Epidermal melanocyte (primary cell): ENCODE measurements at regions not wholly inside any gene's neighbourhood (a gene's known extent, or its start where the extent isn't known, plus 50 kb on each side); places are given as distances from the start of the nearest gene placed in this dataset.

Source experiments
- DNase-seq: peaks from one replicate; pipeline ENCODE4 v3.0.0; 2011; ENCODE audit warnings: low spot score; ENCODE audit not compliant: insufficient read length

DNA sequence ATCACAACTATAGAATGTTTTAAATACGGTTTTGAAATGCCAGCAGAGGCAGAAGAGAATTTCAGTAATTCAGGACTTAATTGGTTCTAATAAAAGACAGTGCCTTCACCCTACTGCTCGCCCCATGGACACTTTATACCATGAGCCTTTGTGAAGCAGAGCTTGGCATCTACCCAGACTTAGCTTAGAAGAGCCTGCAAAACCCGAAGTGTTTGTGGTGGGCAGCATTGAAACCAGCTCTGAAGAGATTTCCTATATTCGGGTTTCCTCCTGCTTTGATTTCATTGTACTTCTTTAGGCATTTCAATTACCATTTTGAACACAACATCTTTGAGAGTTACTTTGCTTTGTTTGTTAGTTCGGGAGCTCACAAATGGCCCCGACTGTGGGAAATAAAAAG, 185.1 kb upstream of the MTNR1B start:
- no peak for DNase-seq

DNA sequence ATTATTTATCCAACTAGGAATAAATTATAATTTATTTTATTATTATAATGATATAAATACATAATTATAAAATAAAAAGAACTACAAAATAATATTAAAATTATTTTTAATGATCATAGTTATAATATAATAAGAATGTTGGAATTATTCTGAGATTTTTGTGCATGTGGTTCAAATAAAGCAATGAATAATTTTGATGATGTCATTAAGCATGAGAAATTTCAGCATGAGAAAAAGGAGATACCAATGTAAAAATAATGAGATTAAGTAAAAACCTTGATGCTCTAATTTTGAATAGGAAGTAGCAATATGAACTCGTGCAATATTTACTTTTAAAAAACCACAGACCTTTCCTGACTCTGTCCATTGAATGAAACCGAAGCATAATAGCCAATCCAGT, 181.8 kb upstream of the MTNR1B start:
- no peak for DNase-seq

DNA sequence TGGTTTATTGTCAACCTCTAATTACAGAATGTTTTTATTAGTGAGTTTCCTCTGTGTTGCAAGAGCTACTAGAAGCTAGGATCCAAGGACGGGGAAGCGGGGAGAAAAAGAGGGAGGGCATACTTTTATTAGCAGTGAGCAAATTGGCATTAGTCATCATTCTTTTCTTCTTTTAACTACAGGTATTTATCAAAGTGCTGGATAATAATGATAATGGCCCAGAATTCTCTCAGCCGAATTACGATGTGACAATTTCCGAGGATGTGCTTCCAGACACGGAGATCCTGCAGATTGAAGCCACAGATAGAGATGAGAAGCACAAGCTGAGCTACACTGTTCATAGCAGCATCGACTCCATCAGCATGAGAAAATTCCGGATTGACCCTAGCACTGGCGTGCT, 179.7 kb upstream of the MTNR1B start:
- DNase-seq, result no peak

DNA sequence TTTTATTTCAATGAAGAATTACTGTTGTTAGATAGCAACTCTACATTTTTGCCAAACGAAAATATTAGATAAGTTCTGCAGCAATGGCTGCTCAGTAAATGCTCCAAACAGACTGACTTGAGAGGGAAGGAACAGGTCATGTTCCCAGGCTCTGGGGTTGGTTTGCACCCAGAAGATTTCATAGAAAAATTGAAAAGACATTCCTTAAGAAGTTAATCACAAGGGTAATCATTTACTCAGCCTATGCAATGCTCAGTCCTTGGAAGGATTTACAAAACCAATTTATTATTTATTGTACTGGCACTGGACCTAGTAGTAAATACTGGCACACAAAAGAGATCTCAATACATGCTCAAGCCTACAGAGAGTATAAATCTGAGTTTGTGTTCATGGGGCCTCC, 179.1 kb upstream of the MTNR1B start:
- no peak for DNase-seq

DNA sequence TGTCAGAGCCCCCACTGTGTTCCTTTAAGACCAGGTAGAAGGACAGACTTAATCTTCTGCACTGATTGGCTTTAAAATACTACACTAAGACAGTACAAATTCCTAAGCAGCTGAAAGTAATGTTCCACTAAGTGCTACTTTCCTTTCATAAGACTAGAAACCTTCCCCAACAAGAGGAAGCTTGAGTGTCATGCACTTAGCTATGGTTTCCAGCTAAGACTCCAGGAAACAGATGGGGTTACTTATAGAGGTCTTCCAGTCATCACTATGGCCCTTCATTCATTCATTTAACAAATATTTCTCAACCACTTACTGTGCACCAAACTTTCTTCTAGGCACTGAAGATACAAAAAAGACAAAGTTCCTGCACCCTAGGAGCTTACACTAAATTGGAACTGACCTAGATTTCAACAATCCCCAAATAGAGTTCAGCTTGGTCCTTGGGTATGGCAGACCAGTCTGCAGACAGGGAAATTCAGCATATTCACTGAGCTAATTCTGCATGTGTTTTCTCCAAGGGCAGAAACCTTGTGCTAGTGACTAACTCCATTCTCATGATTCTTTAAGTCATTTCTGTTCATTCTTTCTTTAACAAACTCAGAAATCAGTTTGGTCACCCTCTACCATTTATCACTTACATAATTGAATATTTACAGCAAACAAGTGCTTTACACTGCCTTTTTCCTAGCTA, 178.4 kb upstream of the MTNR1B start:
- no peak for DNase-seq

DNA sequence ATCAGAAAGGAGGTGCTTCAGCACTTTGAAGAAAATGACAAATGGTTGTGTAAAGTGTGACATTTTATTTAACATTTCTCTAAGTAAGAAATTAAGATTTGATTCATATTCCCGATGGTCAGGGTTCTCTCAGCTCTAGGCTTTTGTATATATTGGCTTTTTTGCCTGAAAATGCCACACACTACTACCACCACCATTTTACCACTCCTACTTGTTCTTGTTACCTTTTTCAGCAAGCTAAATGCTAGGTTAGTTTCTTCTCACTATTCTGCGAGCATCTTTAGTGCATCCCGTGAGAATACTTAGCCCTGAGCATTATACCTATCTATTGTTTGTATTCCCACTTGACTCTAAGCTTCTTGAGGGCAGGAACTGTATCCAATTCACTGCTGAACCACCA, 177.6 kb upstream of the MTNR1B start:
- no peak for DNase-seq

DNA sequence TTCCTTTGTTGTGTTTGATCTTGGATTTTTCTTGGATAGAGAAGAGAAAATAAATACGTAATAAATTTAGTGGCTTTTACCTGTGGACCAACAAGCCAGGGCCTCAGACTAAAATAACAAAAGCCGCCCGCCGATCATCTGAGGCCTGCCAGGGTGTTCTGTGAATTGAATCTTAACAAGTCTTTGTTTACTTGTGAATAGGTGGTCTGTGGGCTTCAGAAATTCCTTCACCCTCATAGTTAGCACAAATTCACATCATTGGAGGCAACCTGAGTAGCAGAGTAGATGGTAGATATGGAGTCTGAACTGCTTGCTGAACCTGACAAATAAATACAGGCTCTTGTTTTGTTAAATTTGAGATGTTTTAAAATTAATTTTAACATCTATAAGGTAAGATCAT, 176.3 kb upstream of the MTNR1B start:
- DNase-seq, result no peak

DNA sequence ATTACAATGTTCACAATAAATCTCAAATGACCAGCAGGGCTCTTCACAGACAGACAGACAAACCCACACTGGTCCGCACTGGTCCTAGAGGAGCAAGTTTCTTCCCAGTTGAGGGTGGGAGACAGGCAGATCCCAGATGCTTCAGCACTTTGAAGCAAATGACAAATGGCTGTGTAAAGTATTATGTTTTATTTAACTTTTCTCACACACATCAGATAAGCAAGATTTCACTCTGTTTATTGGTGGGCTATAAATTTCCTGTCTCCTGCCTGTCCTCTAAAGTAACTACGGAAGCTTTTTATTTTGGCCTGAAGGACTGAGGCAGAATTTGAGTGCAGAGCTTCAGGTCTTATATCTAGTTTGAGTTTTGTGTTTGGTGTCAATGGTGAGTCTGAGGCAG, 174.7 kb upstream of the MTNR1B start:
- no peak for DNase-seq

DNA sequence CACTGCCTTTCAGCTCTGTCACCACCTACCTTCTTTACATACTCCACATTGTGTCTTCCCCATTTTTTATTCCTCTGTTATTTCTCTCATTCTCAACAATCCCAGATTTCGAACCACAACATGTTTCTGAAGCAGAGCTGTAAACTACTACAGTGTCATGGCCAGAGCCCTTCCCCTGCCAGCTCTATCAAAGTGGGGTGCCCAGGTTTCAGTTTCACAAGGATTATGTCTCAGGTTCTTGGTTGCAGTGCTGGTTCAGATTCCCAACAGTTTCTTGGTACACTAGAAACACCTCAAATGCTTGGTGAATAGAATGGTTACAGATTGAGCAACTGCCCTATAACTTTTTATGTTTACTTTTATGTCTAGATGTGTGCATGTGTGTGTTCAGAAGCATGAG, 172.7 kb upstream of the MTNR1B start:
- no peak for DNase-seq

DNA sequence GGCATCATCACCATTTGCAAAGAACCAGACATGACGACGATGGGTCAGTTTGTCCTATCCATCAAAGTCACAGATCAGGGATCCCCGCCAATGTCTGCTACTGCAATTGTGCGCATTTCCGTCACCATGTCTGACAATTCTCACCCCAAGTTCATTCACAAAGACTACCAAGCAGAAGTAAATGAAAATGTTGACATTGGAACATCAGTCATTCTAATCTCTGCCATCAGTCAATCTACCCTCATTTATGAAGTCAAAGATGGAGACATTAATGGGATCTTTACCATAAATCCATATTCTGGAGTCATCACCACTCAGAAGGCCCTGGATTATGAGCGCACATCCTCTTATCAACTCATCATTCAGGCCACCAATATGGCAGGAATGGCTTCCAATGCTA, 171.6 kb upstream of the MTNR1B start:
- no peak for DNase-seq

DNA sequence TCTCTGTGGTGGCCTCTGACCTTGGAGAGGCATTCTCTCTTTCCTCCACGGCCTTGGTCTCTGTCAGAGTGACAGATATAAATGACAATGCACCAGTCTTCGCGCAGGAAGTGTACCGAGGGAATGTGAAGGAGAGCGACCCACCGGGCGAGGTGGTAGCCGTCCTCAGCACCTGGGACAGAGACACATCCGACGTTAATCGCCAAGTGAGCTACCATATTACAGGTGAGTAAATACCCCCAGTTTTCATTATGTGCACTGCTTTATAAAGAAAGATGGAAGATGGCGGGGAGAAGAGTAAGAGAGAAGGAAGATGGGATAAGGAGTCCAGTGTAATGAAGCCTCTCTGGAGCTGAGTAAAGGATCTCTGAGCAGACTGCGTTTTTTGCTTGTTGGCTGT, 167.8 kb upstream of the MTNR1B start:
- no peak for DNase-seq

DNA sequence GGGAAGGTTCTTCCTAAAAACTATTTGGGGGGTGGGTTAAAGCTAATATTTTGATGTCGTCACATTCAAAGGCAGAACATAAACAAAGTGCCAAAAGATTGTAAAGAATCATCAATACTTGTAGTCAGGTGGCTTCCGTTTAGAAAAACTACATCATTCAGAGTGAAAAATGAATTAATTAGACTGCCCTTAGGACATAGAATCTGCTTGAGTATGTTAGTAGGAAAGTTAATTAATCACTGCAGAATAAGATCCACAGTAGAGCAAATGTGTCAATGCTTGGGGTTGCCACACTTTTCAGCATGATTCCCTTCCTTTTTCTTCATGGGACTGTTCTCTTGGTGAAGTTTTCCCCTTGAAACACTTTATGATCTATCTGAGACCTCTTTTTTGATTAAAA, 166.8 kb upstream of the MTNR1B start:
- no peak for DNase-seq

DNA sequence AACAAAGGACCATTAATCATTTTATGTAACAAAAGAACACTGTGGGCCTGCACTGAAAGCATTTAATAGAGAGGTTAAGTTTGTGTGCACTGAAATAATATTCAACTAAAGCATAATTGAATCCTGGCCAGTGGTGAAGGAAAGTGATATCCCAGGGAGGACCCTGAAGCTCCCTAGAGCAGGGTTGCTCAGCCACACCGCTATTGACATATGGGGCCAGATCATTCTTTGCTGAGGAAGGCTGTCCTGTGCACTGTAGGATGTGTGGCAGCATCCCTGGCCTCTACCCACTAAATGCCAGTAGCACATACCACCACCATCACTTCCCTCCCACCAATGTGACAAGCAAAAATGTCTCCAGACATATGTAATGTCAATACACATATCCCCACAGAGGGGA, 166.1 kb upstream of the MTNR1B start:
- no peak for DNase-seq

DNA sequence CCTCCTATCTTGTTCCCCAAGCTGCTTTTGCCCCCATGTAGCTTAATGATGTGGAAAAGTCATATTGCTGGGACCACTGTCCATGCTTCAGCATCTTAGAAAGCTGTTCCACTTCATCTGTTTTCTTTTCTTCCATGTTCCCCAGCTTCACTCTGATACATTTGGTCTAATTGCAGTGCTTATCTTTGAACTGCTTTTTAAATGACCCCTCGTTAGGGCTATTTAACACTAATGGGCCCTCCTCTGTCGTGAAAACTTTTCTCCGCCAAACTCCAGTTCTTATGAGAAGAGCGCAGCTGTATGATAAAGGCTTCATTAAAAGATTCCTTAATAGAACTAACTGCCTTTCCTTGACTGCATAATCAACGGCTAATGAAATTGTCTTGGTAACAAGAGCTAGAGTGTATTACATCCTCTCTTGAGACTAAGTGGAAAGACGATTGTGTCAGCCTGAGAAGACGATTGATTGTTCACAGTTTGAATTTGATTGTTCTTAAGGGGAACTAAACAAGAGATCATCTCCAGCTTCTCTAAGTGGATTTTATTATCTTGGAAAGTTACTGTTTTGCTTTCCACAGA, 165.0 kb upstream of the MTNR1B start:
- no peak for DNase-seq

DNA sequence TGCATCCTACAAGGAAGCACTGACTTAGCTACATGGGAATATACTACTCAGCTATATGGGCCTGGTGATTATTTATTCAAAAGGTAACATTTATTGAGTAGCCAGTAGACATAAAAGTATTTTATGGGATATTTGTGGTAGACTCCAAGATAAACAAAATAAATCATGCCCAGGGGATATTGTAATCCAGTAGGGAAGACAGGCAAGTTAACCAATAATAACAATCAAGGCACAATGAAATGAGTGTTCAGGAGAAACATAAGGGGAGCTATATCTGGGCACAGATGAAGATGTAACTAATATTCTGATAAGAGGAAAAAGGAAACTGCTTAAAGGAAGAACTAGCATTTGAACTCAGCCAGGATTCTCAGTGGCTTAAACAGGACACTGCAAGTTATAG, 161.4 kb upstream of the MTNR1B start:
- no peak for DNase-seq

DNA sequence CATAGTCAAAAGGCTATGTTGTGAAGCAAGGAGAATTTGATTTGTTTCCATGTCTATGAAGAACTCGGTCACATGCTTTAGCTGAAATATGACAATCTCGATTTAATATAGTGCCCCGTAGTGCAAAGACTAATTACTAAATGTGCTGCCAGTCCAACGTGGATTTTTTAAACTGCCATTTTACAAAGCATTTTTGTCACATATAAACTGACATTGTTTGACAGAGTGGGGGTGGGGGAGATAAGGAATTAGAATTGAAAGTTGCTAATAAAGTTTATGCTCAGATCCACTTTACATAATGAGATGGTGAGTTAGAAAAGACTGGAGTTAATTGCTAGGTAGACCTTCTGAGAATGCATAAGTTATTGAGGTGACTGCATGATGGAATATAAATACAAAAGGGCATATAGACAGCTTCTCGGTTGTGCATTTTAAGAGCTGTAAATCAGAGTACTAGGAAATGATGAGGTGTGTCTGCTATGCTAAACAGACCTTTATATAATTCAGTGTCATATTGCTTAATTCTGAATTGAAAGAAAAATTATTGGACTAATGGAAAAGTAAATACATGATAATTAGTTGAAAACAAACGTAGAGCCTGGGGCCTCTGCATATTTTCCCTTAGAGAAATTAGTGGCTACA, 158.9 kb upstream of the MTNR1B start:
- DNase-seq, result no peak

DNA sequence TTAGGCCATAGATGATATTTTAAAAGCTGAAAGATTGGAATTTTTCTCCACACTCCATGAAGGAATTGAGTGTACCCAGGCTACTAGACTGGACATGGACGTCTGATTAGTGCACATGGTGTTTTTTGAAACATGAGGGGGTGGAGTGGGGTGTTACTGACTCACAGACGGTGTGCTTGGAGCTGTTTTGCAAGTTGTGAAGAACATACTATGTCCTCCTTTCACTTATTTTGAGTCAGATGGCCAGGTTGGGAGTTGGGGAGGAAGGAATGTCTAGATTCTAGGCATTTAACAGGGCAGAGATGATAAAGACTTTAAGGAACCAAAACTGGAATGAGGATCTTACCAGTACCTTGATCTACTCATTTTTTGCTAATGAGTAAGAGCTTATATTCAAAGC, 158.1 kb upstream of the MTNR1B start:
- DNase-seq, result no peak

DNA sequence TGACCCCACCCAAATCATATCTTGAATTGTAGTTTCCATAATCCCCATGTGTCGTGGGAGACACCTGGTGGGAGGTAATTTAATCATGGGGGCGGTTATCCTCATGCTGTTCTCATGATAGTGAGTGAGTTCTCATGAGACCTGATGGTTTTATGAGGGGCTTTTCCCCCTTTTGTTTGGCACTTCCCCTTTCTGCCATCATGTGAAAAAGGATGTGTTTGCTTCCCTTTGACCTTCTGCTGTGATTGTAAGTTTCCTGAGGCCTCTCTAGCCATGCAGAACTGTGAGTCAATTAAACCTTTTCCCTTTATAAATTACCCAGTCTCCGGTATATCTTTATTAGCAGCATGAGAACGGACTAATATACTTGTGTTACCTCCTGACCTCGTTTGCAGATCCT, 156.6 kb upstream of the MTNR1B start:
- no peak for DNase-seq

DNA sequence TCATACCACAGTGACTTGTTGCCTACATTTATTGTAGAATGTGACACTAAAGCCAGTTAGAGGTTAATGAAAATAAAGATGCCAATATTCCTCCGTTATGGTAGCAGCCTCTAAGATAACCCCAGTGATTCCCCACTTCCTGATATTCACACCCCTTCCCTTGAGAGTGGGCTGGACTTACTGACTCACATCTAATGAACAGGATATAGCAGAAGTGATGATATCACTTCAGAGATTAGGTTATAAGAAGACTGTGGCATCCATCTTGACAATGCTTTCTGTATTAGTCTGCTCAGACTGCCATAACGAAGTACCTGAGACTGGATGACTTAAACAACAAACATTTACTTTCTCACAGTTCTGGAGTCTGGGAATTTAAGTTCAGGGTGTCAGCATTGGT, 149.6 kb upstream of the MTNR1B start:
- DNase-seq, result no peak

DNA sequence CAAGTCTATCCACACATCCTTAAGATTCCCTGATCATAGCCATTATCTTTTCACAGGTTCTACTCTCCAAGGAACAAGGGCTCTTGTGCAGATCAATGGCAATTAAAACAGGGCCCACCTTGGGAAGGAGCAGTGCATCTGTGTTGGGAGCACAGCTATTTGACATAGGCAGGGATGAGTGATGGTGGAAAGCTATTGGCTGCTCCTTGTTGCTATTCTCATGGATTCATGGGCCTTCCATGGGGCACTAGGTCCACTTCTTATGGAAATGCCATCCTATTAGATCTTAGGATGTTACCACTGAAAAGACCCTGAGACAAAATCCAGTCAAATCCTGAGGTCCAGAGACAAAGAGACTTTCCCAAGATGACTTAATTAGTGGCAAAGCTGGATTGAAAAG, 148.6 kb upstream of the MTNR1B start:
- no peak for DNase-seq

DNA sequence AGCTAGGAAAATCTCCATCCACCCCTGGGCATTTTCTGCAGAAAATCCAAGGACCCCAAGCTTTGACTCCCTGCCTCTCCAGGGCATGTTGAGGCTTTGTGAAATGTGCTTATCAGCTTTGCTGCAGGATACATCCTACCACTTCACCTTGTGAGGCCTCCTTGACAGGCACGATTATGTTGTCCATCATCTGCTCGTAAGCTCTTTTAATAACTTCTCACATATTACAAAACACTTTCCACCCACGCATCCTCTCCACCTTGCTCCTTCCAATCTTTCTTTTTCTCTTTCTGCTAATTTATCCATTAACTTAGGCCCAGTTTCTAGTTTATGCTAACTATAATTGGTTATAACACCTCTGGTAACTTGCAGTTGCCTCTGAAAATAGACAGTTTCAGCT, 147.0 kb upstream of the MTNR1B start:
- no peak for DNase-seq

DNA sequence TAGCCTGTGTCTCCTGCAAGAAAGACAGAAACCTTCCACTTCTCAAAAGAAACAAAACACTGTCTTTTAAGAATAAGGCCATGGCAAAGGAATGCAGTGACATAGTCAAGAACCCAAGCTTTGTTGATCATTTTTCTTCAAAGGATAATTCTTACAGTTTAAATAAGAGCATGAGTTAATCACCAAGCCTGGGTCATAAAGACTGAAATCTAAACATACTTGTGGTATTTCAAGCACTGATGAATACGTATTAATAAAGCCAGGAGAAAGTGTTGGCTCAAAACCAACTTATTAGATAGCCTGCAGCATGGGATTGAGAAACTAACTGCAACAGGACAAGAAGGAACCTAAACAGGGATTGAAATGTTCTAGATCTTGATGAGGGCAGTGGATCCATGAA, 143.3 kb upstream of the MTNR1B start:
- DNase-seq, result peak; percentile 47

DNA sequence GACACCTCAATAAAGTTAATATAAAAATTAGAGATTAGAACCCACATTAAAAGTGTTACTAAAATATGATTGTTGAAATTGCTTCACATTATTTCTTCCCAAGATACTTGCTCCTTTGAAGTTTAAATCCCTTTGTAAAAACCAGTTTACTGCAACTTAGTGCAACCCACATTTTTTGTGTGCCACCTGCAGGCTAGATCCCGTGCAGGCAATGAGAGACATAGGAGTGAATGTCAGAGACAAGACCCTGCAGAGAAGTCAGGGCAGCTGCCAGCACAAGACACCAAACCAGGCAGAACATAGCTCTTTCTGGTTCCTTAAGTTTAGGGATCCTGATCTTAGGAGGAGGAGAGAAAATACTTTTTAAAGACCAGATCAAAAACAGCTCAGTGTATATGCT, 142.8 kb upstream of the MTNR1B start:
- DNase-seq, result no peak
